GM23338 (cell line): ENCODE measurements at regions not wholly inside any gene's neighbourhood (a gene's known extent, or its start where the extent isn't known, plus 50 kb on each side); places are given as distances from the start of the nearest gene placed in this dataset.

Experiments
- CREB1 ChIP-seq: fragments of 250-450 bp; sonication (Bioruptor Pico); IDR thresholded peaks from 2 replicates; pipeline ENCODE4 v1.5.0; 2020; ENCODE audit warnings: low read depth, mild to moderate bottlenecking, moderate library complexity
- EZH2 ChIP-seq: fragments of 200-600 bp; sonication (generic); IDR thresholded peaks from one replicate; pipeline ENCODE4 v1.8.0; 2017; ENCODE audit warnings: antibody characterized with exemption, mild to moderate bottlenecking, low read depth; ENCODE audit not compliant: unreplicated experiment
- EZH2phosphoT487 ChIP-seq: fragments of 200-600 bp; sonication (generic); IDR thresholded peaks from one replicate; pipeline ENCODE4 v1.8.1; 2018; ENCODE audit warnings: antibody characterized with exemption; ENCODE audit not compliant: unreplicated experiment
- TF ChIP-seq, protein P1 (sequence below), 2 experiments: fragments of 200-600 bp in 1 of 2; sonication (generic) in 1 of 2; conservative IDR thresholded peaks; 2 replicates each; pipeline versions ENCODE4 v1.5.1 to v1.6.1; 2016 to 2017; ENCODE audit warnings: antibody characterized with exemption in 2 of 2, low read depth in 2 of 2, mild to moderate bottlenecking in 2 of 2, moderate library complexity in 1 of 2
- TF ChIP-seq, protein P2 (sequence below): IDR thresholded peaks from one replicate; pipeline ENCODE4 v1.6.1; 2018; ENCODE audit warnings: antibody characterized with exemption; ENCODE audit not compliant: unreplicated experiment

DNA sequence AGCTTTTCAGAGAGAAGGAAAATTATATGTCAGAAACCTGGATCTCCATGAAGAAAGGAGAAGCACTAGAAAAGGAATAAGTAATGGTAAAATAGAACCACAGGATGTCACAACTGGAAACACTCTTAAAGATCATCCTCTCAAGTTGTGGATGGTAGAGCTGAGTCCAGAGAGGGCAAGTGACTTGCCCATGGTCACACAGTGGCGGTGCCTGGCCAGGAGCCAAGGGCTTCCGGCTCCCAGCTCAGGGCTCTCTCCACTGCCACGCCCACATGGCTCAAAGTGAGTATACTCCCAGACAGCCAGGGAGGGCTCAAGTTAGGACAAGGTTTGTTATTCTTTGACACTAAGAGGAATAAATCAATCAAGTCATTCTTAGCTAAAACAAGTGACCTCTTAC lies 159.8 kb downstream of the COPRS start:
- no peak for TF ChIP-seq EZH2
- no peak for TF ChIP-seq CREB1 (CRISPR knock-in tag)
- no peak for TF ChIP-seq EZH2phosphoT487
- TF ChIP-seq, protein P1, sequence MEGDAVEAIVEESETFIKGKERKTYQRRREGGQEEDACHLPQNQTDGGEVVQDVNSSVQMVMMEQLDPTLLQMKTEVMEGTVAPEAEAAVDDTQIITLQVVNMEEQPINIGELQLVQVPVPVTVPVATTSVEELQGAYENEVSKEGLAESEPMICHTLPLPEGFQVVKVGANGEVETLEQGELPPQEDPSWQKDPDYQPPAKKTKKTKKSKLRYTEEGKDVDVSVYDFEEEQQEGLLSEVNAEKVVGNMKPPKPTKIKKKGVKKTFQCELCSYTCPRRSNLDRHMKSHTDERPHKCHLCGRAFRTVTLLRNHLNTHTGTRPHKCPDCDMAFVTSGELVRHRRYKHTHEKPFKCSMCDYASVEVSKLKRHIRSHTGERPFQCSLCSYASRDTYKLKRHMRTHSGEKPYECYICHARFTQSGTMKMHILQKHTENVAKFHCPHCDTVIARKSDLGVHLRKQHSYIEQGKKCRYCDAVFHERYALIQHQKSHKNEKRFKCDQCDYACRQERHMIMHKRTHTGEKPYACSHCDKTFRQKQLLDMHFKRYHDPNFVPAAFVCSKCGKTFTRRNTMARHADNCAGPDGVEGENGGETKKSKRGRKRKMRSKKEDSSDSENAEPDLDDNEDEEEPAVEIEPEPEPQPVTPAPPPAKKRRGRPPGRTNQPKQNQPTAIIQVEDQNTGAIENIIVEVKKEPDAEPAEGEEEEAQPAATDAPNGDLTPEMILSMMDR (conservative IDR thresholded peaks at IDR 0.05; ENCODE audit: low read depth in 2 of 2) = no peak
- TF ChIP-seq, protein P2, sequence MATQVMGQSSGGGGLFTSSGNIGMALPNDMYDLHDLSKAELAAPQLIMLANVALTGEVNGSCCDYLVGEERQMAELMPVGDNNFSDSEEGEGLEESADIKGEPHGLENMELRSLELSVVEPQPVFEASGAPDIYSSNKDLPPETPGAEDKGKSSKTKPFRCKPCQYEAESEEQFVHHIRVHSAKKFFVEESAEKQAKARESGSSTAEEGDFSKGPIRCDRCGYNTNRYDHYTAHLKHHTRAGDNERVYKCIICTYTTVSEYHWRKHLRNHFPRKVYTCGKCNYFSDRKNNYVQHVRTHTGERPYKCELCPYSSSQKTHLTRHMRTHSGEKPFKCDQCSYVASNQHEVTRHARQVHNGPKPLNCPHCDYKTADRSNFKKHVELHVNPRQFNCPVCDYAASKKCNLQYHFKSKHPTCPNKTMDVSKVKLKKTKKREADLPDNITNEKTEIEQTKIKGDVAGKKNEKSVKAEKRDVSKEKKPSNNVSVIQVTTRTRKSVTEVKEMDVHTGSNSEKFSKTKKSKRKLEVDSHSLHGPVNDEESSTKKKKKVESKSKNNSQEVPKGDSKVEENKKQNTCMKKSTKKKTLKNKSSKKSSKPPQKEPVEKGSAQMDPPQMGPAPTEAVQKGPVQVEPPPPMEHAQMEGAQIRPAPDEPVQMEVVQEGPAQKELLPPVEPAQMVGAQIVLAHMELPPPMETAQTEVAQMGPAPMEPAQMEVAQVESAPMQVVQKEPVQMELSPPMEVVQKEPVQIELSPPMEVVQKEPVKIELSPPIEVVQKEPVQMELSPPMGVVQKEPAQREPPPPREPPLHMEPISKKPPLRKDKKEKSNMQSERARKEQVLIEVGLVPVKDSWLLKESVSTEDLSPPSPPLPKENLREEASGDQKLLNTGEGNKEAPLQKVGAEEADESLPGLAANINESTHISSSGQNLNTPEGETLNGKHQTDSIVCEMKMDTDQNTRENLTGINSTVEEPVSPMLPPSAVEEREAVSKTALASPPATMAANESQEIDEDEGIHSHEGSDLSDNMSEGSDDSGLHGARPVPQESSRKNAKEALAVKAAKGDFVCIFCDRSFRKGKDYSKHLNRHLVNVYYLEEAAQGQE = no peak
